GM19324 (cell line): ENCODE measurements at regions not wholly inside any gene's neighbourhood (a gene's known extent, or its start where the extent isn't known, plus 50 kb on each side); places are given as distances from the start of the nearest gene placed in this dataset.
"Not testable (repeated sequence)": the region's sequence is repeated elsewhere in the genome, so short reads cannot be mapped to it uniquely, and the experiment has no call there.

Source experiments
- ATAC-seq: cut with Tn5 transposase; IDR thresholded peaks from one replicate; pipeline ENCODE4 v1.9.1; 2021; ENCODE audit warnings: mild to moderate bottlenecking, moderate library complexity; ENCODE audit not compliant: unreplicated experiment, low FRiP score

GRCh38 chr17:18546514-18547398, 70.2 kb downstream of the LGALS9C start:
- not testable (repeated sequence) for ATAC-seq

DNA sequence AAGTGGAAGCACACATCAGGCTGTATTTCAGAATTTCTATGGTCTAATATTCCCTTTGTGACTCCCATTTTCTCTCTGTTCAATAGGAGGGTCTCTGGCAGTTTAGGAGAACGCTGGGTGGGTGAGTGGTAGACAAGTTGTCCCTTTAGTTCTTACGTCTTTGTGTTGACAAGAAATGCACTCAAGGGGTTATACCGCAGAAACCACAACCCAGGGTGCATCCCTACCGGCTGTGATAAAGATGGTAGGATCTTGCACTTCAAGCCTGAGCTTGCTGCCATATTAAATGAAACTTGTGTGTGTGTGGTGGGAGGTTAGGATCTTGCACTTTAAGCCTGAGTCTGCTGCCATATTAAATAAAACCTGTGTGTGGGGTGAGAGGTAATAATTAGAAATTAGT, 80.5 kb downstream of the LGALS9C start:
- not testable (repeated sequence) for ATAC-seq

DNA sequence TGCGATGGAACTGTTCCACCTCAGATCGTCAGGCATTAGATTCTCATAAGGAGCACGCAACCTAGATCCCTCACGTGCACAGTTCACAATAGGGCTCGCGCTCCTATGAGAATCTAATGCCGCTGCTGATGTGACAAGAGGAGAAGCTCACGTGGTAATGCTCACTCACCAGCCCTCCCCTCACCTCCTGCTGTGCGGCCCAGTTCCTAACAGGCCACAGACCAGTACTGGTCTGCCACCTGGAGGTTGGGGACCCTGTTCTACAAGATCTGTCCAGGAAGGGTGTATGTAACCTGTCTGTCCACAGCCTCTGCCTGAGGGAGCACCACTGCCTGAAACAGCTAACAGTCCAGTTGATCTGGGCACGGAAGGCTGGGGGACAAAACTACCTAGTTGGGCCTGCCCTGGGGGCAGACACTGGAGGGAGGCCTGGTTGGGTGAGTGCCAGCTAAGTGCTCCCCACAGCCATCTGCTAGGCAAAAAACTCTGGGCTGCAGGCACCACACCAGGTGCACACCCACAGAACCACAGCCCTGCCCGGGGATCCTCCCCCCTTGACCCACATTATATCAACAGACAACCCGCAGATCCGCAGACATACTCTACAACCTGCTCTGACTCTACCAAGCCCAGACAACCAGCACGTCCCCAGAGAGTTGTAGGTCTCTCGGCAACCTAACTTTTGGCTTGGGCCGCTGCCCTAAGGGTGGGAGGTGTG, 80.7 kb downstream of the TBC1D28 start:
- ATAC-seq, result peak; percentile 48

DNA sequence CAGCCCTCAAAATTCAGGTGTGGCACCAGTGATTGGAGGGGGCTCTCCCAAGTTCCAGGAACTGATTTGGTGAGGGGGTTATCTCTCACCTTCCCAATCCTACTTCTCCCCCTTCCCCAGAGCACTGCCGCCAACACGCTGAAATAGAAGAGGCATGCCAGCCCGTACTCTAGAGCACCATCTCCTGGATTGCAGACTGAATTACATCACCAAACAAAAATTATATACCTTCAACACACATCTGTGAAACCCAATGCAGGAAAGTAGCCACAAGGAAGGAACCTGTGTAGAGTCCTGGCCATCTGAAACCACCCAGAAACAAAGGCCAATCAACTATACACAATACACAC, 80.1 kb downstream of the TBC1D28 start:
- peak; percentile 32 for ATAC-seq

GRCh38 chr17:18568108-18568995, 75.8 kb downstream of the TBC1D28 start:
- not testable (repeated sequence) for ATAC-seq

GRCh38 chr17:18569489-18569913, 74.7 kb downstream of the TBC1D28 start:
- not testable (repeated sequence) for ATAC-seq

- not testable (repeated sequence) for ATAC-seq
These were observed 71.7 kb downstream of the TBC1D28 start for GRCh38 chr17:18572536-18572935.

GRCh38 chr17:18574137-18574536, 70.1 kb downstream of the TBC1D28 start:
- ATAC-seq, result not testable (repeated sequence)
